Loucy (cell line): ENCODE measurements at regions not wholly inside any gene's neighbourhood (a gene's known extent, or its start where the extent isn't known, plus 50 kb on each side); places are given as distances from the start of the nearest gene placed in this dataset.

Experiments used
- H2AFZ ChIP-seq: fragments of 200-600 bp; sonication (generic); 2 replicates; pipeline ENCODE4 v1.6.0; 2016; ENCODE audit warnings: antibody characterized with exemption, mild to moderate bottlenecking, low read length, moderate library complexity
- H3F3A ChIP-seq: fragments of 200-600 bp; 2 replicates; pipeline ENCODE4 v1.6.0; 2016; ENCODE audit warnings: antibody characterized with exemption, low read depth, mild to moderate bottlenecking
- H3K27me3 ChIP-seq: fragments of 200-600 bp; sonication (generic); 2 replicates; pipeline ENCODE4 v1.6.1; 2014; ENCODE audit warnings: low read length, mild to moderate bottlenecking; ENCODE audit not compliant: insufficient read depth, poor library complexity, severe bottlenecking
- H3K36me3 ChIP-seq: fragments of 200-600 bp; sonication (generic); 2 replicates; pipeline ENCODE4 v1.6.1; 2016; ENCODE audit warnings: low read length; ENCODE audit not compliant: insufficient read depth
- H3K4me1 ChIP-seq: fragments of 200-600 bp; sonication (generic); 2 replicates; pipeline ENCODE4 v1.5.1; 2014; ENCODE audit warnings: low read length, mild to moderate bottlenecking; ENCODE audit not compliant: insufficient read depth, poor library complexity, severe bottlenecking
- H3K4me2 ChIP-seq: fragments of 200-600 bp; sonication (generic); 2 replicates; pipeline ENCODE4 v1.6.0; 2014; ENCODE audit warnings: antibody characterized with exemption, low read length, low read depth, mild to moderate bottlenecking; ENCODE audit not compliant: poor library complexity, severe bottlenecking
- H3K4me3 ChIP-seq: fragments of 200-600 bp; sonication (generic); 2 replicates; pipeline ENCODE4 v1.5.1; 2014; ENCODE audit warnings: low read length, mild to moderate bottlenecking, mixed read lengths; ENCODE audit not compliant: poor library complexity, severe bottlenecking
- H3K79me2 ChIP-seq: fragments of 200-600 bp; sonication (generic); 2 replicates; pipeline ENCODE4 v1.6.1; 2014; ENCODE audit warnings: low read length; ENCODE audit not compliant: insufficient read depth
- H3K9ac ChIP-seq: fragments of 200-600 bp; sonication (generic); 2 replicates; pipeline ENCODE4 v1.6.0; 2014; ENCODE audit warnings: mild to moderate bottlenecking, low read depth, low read length, moderate library complexity; ENCODE audit not compliant: poor library complexity, severe bottlenecking
- H3K9me2 ChIP-seq: fragments of 200-600 bp; sonication (generic); replicated peaks from 2 replicates; pipeline ENCODE4 v1.6.1; 2016; ENCODE audit warnings: low read depth, low read length, mixed read lengths
- H3K9me3 ChIP-seq: fragments of 200-600 bp; sonication (generic); 2 replicates; pipeline ENCODE4 v1.6.1; 2014; ENCODE audit warnings: mild to moderate bottlenecking, antibody characterized with exemption, low read length, low read depth; ENCODE audit not compliant: insufficient read depth
- H4K20me1 ChIP-seq: fragments of 200-600 bp; sonication (generic); 2 replicates; pipeline ENCODE4 v1.6.0; 2014; ENCODE audit warnings: antibody characterized with exemption, low read length, mild to moderate bottlenecking; ENCODE audit not compliant: insufficient read depth, poor library complexity, severe bottlenecking
- EZH2phosphoT487 ChIP-seq: fragments of 200-600 bp; IDR thresholded peaks from 2 replicates; pipeline ENCODE4 v1.6.1; 2018; ENCODE audit warnings: antibody characterized with exemption, mild to moderate bottlenecking, moderate library complexity, borderline replicate concordance
- TF ChIP-seq, protein P1 (sequence below): fragments of 200-600 bp; sonication (generic); conservative IDR thresholded peaks from 2 replicates; pipeline ENCODE4 v1.5.1; 2014; ENCODE audit warnings: mild to moderate bottlenecking, antibody characterized with exemption, low read length

DNA sequence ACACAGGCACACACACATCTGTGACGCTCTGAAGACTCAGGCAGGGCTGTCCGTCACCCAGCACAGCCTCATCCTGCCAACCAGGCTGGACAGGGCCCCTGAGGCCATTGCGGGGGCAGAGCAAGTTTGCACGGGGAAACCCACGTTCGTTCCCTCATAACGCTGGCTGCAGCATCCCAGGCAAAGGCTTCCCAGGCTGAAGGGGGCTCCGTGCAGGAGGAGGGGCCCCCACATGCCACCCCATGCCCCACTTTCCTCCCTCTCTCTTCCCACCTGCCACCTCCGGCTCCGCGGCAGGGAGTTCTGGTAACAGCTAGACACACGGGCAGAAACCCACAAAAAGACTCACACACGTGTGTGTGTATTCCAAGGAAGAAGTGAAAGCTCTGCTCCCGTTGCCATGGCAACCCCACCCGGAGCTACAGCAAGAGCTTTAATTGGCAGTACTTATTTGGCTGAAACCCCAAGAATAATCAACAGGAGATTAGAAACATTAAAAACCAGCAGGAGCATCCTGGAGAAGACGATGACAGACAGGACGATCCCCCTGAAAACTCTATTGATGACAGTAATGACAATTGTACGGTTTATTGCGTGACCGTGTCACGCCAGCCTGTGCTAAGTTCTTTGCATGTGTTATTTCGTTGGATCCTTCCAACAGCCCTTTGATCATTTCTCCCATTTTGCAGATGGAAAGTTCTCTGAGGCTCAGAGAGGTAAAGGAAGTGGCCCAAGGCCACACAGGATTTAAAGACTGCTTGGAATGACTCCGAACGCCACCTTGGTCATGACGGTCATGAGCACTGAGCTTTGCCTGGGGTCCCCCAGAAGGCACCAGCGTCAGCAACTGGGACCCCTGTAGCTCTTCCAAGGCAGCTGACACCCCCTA, 247.1 kb downstream of the NPHP4 start:
- Histone ChIP-seq H4K20me1 (no peaks in the 10 kb centered on the region), H3K4me2 (no peak overlapping the region), H3K27me3 (no peaks in the 10 kb centered on the region), H3K9me2 (no peaks in the 10 kb centered on the region), H3K9me3 (no peaks in the 10 kb centered on the region), H2AFZ (no peak overlapping the region), H3K36me3 (no peaks in the 10 kb centered on the region), H3K4me1 (peaks cover 21% of the 10 kb centered on the region), H3K4me3 (no peak overlapping the region), H3K79me2 (no peaks in the 10 kb centered on the region), H3K9ac (no peak overlapping the region), H3F3A (no peaks in the 10 kb centered on the region)
- TF ChIP-seq EZH2phosphoT487 = no peak
- TF ChIP-seq, protein P1, sequence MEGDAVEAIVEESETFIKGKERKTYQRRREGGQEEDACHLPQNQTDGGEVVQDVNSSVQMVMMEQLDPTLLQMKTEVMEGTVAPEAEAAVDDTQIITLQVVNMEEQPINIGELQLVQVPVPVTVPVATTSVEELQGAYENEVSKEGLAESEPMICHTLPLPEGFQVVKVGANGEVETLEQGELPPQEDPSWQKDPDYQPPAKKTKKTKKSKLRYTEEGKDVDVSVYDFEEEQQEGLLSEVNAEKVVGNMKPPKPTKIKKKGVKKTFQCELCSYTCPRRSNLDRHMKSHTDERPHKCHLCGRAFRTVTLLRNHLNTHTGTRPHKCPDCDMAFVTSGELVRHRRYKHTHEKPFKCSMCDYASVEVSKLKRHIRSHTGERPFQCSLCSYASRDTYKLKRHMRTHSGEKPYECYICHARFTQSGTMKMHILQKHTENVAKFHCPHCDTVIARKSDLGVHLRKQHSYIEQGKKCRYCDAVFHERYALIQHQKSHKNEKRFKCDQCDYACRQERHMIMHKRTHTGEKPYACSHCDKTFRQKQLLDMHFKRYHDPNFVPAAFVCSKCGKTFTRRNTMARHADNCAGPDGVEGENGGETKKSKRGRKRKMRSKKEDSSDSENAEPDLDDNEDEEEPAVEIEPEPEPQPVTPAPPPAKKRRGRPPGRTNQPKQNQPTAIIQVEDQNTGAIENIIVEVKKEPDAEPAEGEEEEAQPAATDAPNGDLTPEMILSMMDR = no peak

DNA sequence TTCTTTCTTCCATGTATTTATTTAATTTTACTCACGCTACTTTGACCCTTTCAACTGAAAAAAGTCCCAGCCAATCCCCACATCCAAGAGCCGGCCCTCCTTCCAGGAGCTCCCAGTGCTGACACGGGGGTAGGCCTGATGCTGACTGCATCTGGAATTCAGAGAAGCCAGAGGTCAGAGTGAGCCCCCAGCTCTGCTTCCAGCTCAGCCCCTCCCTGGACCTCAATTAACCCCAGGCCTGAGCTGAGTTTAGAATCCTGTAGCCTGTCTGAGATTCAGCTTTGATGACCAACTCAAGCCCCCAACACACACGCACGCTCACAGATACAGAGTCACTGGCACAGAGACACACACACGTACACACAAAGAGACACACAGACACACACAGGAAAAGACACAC, 247.9 kb downstream of the NPHP4 start:
- Histone ChIP-seq H4K20me1 (no peaks in the 10 kb centered on the region), H3K27me3 (no peaks in the 10 kb centered on the region), H3K4me3 (no peak overlapping the region), H3K9ac (no peak overlapping the region), H3K4me1 (peaks cover 29% of the 10 kb centered on the region), H3K9me2 (no peaks in the 10 kb centered on the region), H3K4me2 (no peak overlapping the region), H3F3A (no peaks in the 10 kb centered on the region), H3K9me3 (no peaks in the 10 kb centered on the region), H3K36me3 (no peaks in the 10 kb centered on the region), H2AFZ (no peak overlapping the region), H3K79me2 (no peaks in the 10 kb centered on the region)
- TF ChIP-seq, protein P1 = no peak
- no peak for TF ChIP-seq EZH2phosphoT487

DNA sequence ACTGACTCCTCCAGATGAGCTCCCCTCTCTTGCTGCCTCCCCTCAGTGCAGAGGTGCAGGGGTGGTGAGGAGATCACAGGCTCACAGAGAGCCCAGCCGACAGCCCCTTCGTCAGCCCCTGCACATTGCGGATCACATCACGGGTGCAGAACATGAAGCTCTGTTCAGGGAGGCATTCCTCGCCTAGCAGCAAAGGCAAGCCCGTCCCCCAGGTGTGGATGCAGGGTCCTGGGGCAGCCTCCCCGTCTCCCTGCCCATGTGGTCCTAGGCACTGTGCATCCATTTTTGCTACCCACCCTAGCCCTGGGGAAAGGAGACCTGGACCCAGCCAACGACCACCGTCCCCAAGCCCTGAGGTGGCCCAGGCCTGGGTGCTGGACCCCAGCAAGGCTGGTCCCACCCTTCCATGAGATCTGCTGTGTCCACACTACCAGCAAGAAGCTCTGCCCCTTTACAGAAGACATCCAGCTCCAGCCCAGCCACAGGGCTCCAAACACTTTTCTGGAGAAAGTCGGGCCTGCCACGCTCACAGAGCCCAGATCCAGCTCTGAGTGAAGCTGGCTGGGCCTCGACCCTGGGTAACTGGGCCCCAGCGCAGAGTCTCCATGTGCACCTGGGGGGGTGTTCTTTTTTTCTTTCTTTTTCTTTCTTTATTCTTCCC, 248.7 kb downstream of the NPHP4 start:
- no peaks in the 10 kb centered on the region for H3K36me3 ChIP-seq
- TF ChIP-seq, protein P1 = no peak
- no peak for TF ChIP-seq EZH2phosphoT487
- H4K20me1 ChIP-seq = no peaks in the 10 kb centered on the region
- H3K4me1 ChIP-seq = peaks cover 34% of the 10 kb centered on the region
- H3K4me2 ChIP-seq = no peak overlapping the region
- no peaks in the 10 kb centered on the region for H3K9me2 ChIP-seq
- no peaks in the 10 kb centered on the region for H3K9me3 ChIP-seq
- H3K4me3 ChIP-seq = no peak overlapping the region
- no peaks in the 10 kb centered on the region for H3F3A ChIP-seq
- H3K79me2 ChIP-seq = no peaks in the 10 kb centered on the region
- H3K9ac ChIP-seq = no peak overlapping the region
- no peak overlapping the region for H2AFZ ChIP-seq
- H3K27me3 ChIP-seq = no peaks in the 10 kb centered on the region
